NCI-H1436 treated with DMSO at 0.1 percent for 48 hours (cell line): ENCODE measurements at regions not wholly inside any gene's neighbourhood (a gene's known extent, or its start where the extent isn't known, plus 50 kb on each side); places are given as distances from the start of the nearest gene placed in this dataset.
"Not testable (repeated sequence)": the region's sequence is repeated elsewhere in the genome, so short reads cannot be mapped to it uniquely, and the experiment has no call there.

ENCODE experiments used
- DNase-seq: peaks from one replicate; lab custom pipeline; 2025; lab: John Stamatoyannopoulos, UW

DNA sequence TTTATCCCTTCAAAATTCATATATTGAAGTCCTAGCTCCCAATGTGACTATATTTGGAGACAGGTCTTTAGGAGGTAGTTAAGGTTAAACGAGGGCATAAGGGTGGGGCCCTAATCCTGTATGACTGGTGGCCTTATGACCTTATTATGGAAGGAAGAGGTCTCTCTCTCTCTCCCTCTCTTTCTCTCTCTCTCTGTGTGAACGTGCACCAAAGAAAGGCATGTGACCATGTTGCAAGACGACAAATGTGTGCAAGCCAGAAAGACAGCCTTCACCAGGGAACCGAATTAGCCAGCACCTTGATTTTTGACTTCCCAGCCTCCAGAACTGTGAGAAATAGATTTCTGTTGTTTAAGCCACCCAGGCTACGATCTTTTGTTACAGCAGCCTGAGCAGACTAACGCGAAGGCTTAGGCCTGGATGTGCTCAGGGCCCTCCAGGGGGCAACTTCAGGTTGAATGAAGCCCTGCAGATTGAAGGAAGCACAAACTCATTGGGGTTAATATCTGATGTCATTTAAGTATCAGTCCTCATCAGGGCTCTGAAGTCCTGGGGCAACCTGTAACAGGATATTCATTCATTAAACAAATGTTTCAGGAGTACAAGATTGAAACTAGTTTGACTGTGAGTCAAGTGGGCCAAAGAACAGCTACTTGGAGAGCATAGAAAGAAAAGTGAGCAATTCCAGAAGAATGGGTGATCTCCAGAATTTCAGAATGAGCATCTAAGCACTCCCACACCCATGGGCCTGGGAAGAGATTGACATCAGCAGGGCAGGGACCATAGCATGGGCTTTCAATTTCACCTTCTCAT is 157.4 kb upstream of the TNFAIP3 start:
- no peak for DNase-seq

DNA sequence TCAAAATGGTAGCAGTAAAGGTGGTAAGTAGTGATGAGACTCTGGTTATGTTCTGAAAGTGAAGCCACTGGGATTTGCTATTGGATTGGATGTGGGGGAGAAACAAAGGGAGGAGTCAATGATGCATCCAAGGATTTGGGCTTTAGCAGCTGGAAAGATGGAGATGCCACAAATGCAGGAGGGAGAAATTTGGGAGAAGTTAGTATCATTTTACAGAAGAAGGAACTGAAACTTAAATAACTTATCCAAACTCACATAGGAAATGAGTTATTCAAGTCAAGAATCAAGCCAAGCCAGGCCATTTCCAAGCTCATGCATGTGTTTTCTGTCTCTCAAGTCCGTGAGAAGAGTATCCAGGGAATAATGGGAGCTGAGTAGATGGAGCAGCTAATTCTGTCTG is 155.1 kb upstream of the TNFAIP3 start:
- DNase-seq = no peak

GRCh38 chr6:137712587-137712986 is 154.5 kb upstream of the TNFAIP3 start:
- no peak for DNase-seq

- no peak for DNase-seq
Measured at GRCh38 chr6:137715589-137716045, 151.4 kb upstream of the TNFAIP3 start.

DNA sequence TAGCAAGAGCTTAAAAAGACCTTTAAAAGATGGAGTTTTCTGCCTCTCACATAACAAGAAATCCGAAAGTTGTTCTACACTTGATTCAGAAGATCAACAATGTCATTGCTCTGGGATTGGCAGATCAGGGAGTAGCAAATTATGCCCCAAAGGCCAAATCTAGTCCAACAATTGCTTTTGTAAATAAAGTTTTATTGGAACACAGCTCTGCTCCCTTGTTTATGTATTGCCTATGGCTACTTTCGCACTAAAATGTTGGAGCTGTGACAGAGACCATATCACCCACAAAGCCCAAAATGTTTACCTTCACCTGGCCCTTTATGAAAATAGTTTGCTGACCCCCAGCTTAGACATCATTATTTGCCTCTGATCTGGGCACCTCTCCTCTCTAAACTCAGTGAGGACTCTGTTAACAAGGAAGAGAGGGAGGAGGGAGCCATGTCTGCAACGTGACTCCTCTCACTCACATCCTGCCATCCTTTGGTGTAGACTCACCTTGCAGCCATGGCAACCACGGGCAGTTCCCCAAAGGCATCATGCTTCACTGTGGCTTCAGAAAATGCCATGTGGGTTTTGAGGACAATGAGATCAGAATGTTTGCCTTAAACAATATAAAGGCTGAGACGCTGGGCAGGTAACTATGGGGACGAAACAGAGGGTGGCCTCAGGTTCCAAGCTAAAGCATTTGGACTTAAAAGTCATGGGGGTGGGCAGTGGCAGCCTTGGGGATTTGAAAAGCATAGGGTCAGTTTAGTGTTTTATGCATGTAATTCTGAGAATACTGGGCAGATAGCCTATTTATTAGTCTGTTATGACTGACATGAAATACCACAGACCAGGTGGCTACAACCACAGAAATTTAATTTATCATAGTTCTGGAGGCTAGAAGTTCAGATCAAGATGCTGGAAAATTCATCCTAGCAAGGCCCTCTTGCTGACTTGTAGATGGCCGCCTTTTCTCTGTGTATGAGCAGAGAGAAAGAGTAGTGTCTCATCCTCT is 149.7 kb upstream of the TNFAIP3 start:
- no peak for DNase-seq

- not testable (repeated sequence) for DNase-seq
Measured at GRCh38 chr6:137718903-137719302, 148.2 kb upstream of the TNFAIP3 start.

GRCh38 chr6:137722749-137723272 is 144.2 kb upstream of the TNFAIP3 start:
- DNase-seq = no peak

DNA sequence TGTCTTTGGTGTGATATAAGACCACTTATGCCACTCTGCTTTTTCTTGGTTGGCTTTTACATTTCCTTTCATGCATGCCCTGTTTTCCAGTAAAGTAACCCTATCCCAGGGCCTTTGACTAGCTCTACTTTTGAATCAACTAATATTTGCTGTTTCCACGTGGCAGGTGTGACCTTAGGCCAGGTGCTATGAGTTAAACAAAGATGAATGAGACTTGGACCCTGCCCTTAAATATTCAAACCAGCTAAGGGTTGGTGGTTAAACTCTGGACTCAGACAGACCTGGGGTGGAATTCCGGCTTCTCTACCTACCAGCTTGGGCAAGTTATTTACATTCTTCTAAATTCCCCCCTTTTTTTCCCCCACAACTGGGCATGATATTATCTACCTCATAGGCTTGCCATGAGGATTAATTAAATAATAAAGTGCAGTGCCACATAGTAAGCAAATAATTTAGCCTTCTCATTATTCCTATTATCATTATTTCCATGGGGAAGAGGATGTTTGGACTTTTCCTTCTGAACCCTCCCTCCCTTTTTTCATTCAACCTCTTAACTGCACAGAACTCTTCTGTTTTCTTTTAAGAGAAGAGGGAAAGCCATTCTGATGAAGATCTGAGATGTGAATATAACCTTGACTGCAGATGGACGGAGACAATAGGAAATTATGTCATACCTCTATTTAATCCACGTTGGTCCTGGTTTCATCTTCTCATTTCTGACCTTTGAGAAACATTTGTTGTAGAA is 143.6 kb upstream of the TNFAIP3 start:
- no peak for DNase-seq

DNA sequence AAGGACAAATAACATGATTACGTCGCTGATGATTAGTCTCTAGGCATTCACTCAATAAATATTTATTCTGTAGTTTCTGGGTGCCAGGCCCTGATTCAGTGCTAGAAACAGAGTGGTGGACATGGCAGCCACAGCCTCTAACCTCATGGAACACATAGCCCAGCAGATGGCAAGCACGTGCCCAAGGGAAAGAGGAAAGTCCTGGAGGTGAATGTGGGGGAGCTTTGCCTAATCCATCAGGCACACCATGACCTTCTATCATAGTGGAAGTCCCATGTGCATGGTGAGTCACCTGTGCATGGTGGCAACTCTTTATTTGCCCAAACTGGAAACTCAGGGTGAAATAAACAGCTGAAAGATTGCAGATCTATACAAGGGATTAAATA is 143.0 kb upstream of the TNFAIP3 start:
- no peak for DNase-seq

GRCh38 chr6:137724495-137725211 is 142.4 kb upstream of the TNFAIP3 start:
- DNase-seq = no peak

GRCh38 chr6:137725949-137726348 is 141.1 kb upstream of the TNFAIP3 start:
- DNase-seq = no peak

DNA sequence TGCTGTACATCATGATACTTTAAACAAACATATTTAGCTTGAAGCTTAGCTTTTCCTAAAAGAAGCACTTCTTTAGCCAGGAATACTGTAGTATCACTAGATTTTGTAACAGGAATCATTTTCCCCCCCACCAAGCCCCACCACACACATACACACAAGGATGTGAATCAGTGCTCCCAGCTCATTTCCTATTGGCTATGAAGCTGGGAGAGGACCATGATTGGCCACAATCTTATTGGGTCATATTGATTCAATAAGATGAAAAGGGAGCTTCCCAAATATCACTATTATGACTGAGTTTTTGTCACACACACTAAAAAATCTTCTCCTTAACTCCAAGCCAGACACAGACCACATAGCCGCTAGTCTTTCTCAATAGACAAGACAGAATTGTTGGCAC is 140.5 kb upstream of the TNFAIP3 start:
- DNase-seq = no peak

GRCh38 chr6:137727216-137727765 is 139.8 kb upstream of the TNFAIP3 start:
- DNase-seq = no peak

DNA sequence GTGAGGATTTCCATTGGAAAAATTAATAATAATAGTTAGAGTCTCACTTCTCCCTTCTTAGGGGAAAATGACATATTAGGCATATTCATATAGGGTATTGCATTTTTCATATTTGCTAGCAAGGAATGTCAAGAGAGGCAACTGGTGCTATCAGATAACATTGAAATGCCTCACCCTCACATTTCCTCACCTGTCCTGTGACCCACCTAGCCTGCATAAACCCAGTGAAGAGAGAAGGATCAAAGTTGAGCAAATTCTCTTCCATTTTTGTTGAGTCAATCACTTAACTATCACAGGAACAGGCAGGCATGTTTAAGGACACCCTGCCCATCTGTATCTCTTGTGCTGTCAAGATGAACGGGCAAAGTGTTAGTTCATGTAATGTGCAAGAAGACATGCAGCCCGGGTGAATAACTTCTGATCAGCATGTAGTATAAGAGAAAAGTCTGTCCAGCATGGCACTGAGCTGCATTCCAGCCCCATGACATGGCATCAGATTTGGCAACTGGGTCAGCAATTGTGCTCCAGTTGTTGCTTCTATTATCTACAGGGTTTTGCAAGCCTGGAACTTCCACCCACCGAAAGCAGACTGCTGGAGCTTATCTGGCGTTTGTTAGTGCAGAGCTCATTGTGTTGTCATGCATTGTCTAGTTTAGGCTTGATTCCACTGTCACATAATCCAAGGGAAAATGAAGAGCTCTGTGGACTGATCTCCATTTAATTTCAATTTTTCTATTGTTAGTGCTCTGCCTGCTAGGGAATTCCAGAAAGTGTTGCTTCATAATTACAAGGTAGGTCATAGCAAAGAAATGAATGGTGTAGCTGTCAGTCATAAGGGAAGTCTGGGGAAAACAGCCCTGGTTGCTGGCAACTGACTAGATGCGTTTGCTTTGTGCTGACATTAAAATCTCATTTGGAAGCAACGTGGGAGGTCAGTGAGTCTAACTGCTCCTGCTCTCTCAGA is 138.4 kb upstream of the TNFAIP3 start:
- DNase-seq = no peak

GRCh38 chr6:137729866-137730629 is 137.0 kb upstream of the TNFAIP3 start:
- DNase-seq = no peak

DNA sequence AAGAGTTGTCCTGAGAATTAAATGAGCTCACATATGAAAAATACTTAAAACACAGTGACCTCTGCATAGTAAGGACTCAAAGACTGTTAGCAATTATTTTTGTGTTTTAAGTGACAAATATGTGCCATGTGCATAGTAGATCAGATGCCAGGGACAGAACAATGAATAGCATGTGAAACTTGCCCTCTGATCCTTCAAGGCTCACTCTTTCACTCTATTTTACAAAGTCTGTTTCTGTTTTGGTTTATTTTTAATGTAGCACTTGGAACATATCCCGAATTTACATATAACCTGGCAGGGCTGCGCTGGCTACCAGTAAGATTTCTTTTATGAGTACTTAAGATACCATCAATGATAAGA is 135.5 kb upstream of the TNFAIP3 start:
- DNase-seq = no peak

GRCh38 chr6:137731960-137732616 is 135.0 kb upstream of the TNFAIP3 start:
- no peak for DNase-seq

- no peak for DNase-seq
Measured at GRCh38 chr6:137733372-137733771, 133.7 kb upstream of the TNFAIP3 start.
